Upper lobe of right lung (tissue), 1 donor: ENCODE measurements at regions not wholly inside any gene's neighbourhood (a gene's known extent, or its start where the extent isn't known, plus 50 kb on each side); places are given as distances from the start of the nearest gene placed in this dataset.

Experiments
- ATAC-seq: fragments of 200-7000 bp; cut with Tn5 transposase; one replicate; pipeline ENCODE4 v1.9.1; 2020; ENCODE audit warnings: mild to moderate bottlenecking, moderate library complexity
- DNase-seq: peaks from one replicate; pipeline ENCODE4 v3.0.0-alpha.2; 2020
- H3K27ac ChIP-seq: fragments of 200-600 bp; one replicate; pipeline ENCODE4 v1.8.0; 2022
- H3K27me3 ChIP-seq: fragments of 200-600 bp; one replicate; pipeline ENCODE4 v1.8.0; 2022; ENCODE audit warnings: mild to moderate bottlenecking
- H3K36me3 ChIP-seq: fragments of 200-600 bp; one replicate; pipeline ENCODE4 v1.8.0; 2022
- H3K4me1 ChIP-seq: fragments of 200-600 bp; one replicate; pipeline ENCODE4 v1.8.0; 2022
- H3K4me3 ChIP-seq: fragments of 200-600 bp; one replicate; pipeline ENCODE4 v1.8.0; 2022; ENCODE audit warnings: mild to moderate bottlenecking
- H3K9me3 ChIP-seq: fragments of 200-600 bp; one replicate; pipeline ENCODE4 v1.8.0; 2022
- CTCF ChIP-seq: fragments of 200-600 bp; IDR thresholded peaks from one replicate; pipeline ENCODE4 v1.8.0; 2022; ENCODE audit warnings: antibody characterized with exemption
- intact Hi-C: fragments of 100-400 bp; cut with DNase I; formaldehyde crosslinking; loops from one replicate; pipeline ENCODE4 v1.11.0; 2022
- donor health status: DM: no; HTN: yes; CAD: no; lungs with severe emphysema.

- Histone ChIP-seq H3K36me3 (no peaks in the 10 kb centered on the region), H3K4me1 (no peaks in the 10 kb centered on the region), H3K9me3 (no peaks in the 10 kb centered on the region), H3K27ac (no peak overlapping the region), H3K4me3 (no peak overlapping the region), H3K27me3 (no peaks in the 10 kb centered on the region)
- TF ChIP-seq CTCF = no peak
- intact Hi-C loops = no loop called here
- DNase-seq (no peak), ATAC-seq (no peak)
Observed at GRCh38 chr2:16123856-16124780, 183.8 kb downstream of the MYCN start.

GRCh38 chr2:16123421-16123820 lies 183.1 kb downstream of the MYCN start:
- no peak for TF ChIP-seq CTCF
- intact Hi-C loops = no loop called here
- ATAC-seq = no peak
- no peak for DNase-seq
- no peaks in the 10 kb centered on the region for H3K4me1 ChIP-seq
- H3K27me3 ChIP-seq = no peaks in the 10 kb centered on the region
- H3K9me3 ChIP-seq = no peaks in the 10 kb centered on the region
- no peak overlapping the region for H3K27ac ChIP-seq
- H3K4me3 ChIP-seq = no peak overlapping the region
- no peaks in the 10 kb centered on the region for H3K36me3 ChIP-seq

- intact Hi-C loops = no loop called here
- Histone ChIP-seq H3K4me1 (no peaks in the 10 kb centered on the region), H3K27me3 (no peaks in the 10 kb centered on the region), H3K36me3 (no peaks in the 10 kb centered on the region), H3K27ac (no peak overlapping the region), H3K9me3 (no peaks in the 10 kb centered on the region), H3K4me3 (no peak overlapping the region)
- DNase-seq (no peak), ATAC-seq (no peak)
- no peak for TF ChIP-seq CTCF
Observed at GRCh38 chr2:16122556-16122955, 182.2 kb downstream of the MYCN start.

GRCh38 chr2:16121986-16122390 lies 181.6 kb downstream of the MYCN start:
- no peak for TF ChIP-seq CTCF
- no peak overlapping the region for H3K27ac ChIP-seq
- intact Hi-C loops = no loop called here

GRCh38 chr2:16121231-16121985 lies 181.1 kb downstream of the MYCN start:
- Histone ChIP-seq H3K27me3 (no peaks in the 10 kb centered on the region), H3K36me3 (no peaks in the 10 kb centered on the region), H3K4me1 (no peaks in the 10 kb centered on the region), H3K4me3 (no peak overlapping the region), H3K9me3 (no peaks in the 10 kb centered on the region), H3K27ac (no peak overlapping the region)
- intact Hi-C loops = no loop called here
- no peak for DNase-seq
- no peak for TF ChIP-seq CTCF
- ATAC-seq = no peak

More at GRCh38 chr2:16121986-16122390, 181.6 kb downstream of the MYCN start:
- Histone ChIP-seq H3K9me3 (no peaks in the 10 kb centered on the region), H3K36me3 (no peaks in the 10 kb centered on the region), H3K4me3 (no peak overlapping the region), H3K27me3 (no peaks in the 10 kb centered on the region), H3K4me1 (no peaks in the 10 kb centered on the region)
- DNase-seq = no peak
- no peak for ATAC-seq
